Esophagus muscularis mucosa (tissue), 4 donors: ENCODE measurements at regions not wholly inside any gene's neighbourhood (a gene's known extent, or its start where the extent isn't known, plus 50 kb on each side); places are given as distances from the start of the nearest gene placed in this dataset.

Source experiments
- DNase-seq: peaks from one replicate; pipeline ENCODE4 v3.0.0-alpha.2; 2017; ENCODE audit errors: extremely low spot score
- H3K27ac ChIP-seq, 4 donors: fragments of 200-600 bp; sonication (generic); replicated peaks in 1 of 4; 1 replicate in 3 of 4; 2 replicates in 1 of 4; pipeline ENCODE4 v1.5.1; 2016 to 2019; ENCODE audit warnings: mild to moderate bottlenecking in 1 of 4
- H3K27me3 ChIP-seq, 4 donors: fragments of 200-600 bp; sonication (generic); one replicate each; pipeline versions ENCODE4 v1.5.1 to v1.6.0; 2016 to 2019
- H3K36me3 ChIP-seq, 4 donors: fragments of 200-600 bp; sonication (generic); one replicate each; pipeline ENCODE4 v1.5.1; 2016 to 2019
- H3K4me1 ChIP-seq, 4 donors: fragments of 200-600 bp; sonication (generic); one replicate each; pipeline ENCODE4 v1.5.1; 2016 to 2019
- H3K4me3 ChIP-seq, 4 donors: fragments of 200-600 bp; sonication (generic); 1 replicate in 2 of 4; 2 replicates in 2 of 4; pipeline ENCODE4 v1.5.1; 2016 to 2019; ENCODE audit warnings: mild to moderate bottlenecking in 4 of 4, moderate library complexity in 1 of 4
- H3K9me3 ChIP-seq, 4 donors: fragments of 200-600 bp; sonication (generic); 1 replicate in 3 of 4; 2 replicates in 1 of 4; pipeline ENCODE4 v1.5.1; 2016 to 2019
- CTCF ChIP-seq, 3 experiments: fragments of 200-600 bp in 2 of 3; fragments of 450-650 bp in 1 of 3; sonication (generic) in 2 of 3; IDR thresholded peaks; one replicate each; pipeline ENCODE4 v1.5.1; 2017 to 2019; ENCODE audit warnings: antibody characterized with exemption in 3 of 3, mild to moderate bottlenecking in 2 of 3, moderate library complexity in 1 of 3
- EP300 ChIP-seq: sonication (generic); formaldehyde crosslinking; IDR thresholded peaks from one replicate; pipeline ENCODE4 v1.6.1; 2017; ENCODE audit warnings: antibody characterized with exemption
- POLR2A ChIP-seq: fragments of 450-650 bp; IDR thresholded peaks from one replicate; pipeline ENCODE4 v1.6.1; 2017; ENCODE audit warnings: antibody characterized with exemption, moderate library complexity, mild to moderate bottlenecking, low read depth
- POLR2AphosphoS5 ChIP-seq, 2 donors: sonication (generic); formaldehyde crosslinking; IDR thresholded peaks; one replicate each; pipeline ENCODE4 v1.6.1; 2017; ENCODE audit warnings: antibody characterized with exemption in 2 of 2
- WGBS: methylation state at CpG from one replicate; pipeline ENCODE4 v1.1.5; 2018; 5-methylcytosine and 5-hydroxymethylcytosine counted together
- intact Hi-C: fragments of 100-400 bp; cut with DNase I; formaldehyde crosslinking; loops from one replicate; pipeline ENCODE4 v1.15.1; 2023

- H3K4me3 ChIP-seq = no peak overlapping the region
These were observed 427.6 kb downstream of the GADD45G start for GRCh38 chr9:90032296-90033027.

DNA sequence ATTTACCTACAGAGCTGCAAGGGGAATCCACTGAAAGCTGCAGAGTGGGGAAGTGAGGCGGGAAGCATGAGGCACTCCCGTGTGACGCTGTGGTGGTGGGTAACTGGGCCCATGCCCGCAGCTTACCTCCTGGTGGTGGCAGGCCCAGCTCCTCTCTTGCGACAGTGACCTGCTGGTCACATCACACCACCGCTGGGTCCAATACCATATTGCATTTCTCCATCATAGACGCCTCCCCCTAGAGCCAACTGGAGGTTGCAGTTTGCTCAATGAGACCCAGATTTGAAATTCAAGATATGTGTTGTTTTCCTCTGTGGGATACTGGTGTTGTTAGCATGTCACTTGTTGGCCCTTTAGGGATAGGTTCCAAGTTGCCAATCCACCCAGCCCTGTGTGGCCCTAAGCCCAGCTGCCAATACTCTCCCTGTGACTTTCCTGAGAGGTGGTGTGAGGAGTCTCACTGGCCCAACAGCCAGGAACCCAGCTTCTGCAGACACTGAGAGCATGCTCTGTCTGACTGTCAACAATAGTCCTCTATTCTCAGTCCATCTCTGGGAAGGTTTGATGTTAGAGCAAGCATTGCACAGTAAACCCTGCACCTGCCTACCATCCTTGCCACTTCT is 428.3 kb downstream of the GADD45G start:
- DNase-seq = no peak
- TF ChIP-seq POLR2AphosphoS5 (IDR thresholded peaks at IDR 0.05) (no peak), EP300 (no peak), CTCF (IDR thresholded peaks at IDR 0.05) (no peak), POLR2A (no peak)
- H3K4me3 ChIP-seq = no peak overlapping the region
- no peaks in the 10 kb centered on the region for H3K9me3 ChIP-seq
- no peaks in the 10 kb centered on the region for H3K27me3 ChIP-seq
- H3K36me3 ChIP-seq = no peaks in the 10 kb centered on the region
- H3K27ac ChIP-seq = no peak overlapping the region
- intact Hi-C loops = no loop called here
- 96% methylated on average over 4 of the region's 7 CpGs for WGBS
- H3K4me1 ChIP-seq = no peaks in the 10 kb centered on the region

More at GRCh38 chr9:90032296-90033027, 427.6 kb downstream of the GADD45G start:
- 63% methylated on average over 7 of the region's 9 CpGs for WGBS
- H3K27me3 ChIP-seq = no peaks in the 10 kb centered on the region
- no peak overlapping the region for H3K27ac ChIP-seq
- no peaks in the 10 kb centered on the region for H3K36me3 ChIP-seq
- no peak for DNase-seq
- H3K4me1 ChIP-seq = no peaks in the 10 kb centered on the region
- intact Hi-C loops = no loop called here
- TF ChIP-seq EP300 (no peak), POLR2AphosphoS5 (IDR thresholded peaks at IDR 0.05) (no peak), POLR2A (no peak), CTCF (IDR thresholded peaks at IDR 0.05) (no peak)
- no peaks in the 10 kb centered on the region for H3K9me3 ChIP-seq

DNA sequence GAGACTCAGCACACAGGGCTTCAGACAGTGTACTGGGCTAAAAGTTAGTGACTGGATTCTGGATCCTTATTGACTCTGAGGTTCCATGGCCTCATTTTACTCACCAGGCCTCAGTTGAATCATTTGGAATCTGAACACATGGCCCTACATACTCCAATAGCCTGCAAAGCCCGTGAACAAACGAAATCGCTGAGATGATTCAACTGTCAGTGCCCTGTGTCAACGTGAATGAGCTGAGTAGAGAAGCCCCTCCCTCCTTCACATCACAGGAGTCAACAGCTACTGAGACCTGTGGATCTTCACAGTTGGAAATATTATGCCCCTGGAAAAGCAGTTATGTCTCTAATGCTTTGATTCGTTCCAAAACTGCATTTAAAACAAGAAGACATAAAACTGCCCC is 429.3 kb downstream of the GADD45G start:
- no peak for DNase-seq
- Histone ChIP-seq H3K4me3 (no peak overlapping the region), H3K27me3 (no peaks in the 10 kb centered on the region), H3K27ac (no peak overlapping the region), H3K36me3 (no peaks in the 10 kb centered on the region), H3K9me3 (no peaks in the 10 kb centered on the region), H3K4me1 (no peaks in the 10 kb centered on the region)
- no peak for TF ChIP-seq POLR2A
- TF ChIP-seq EP300 = no peak
- no peak for TF ChIP-seq CTCF (IDR thresholded peaks at IDR 0.05)
- no peak for TF ChIP-seq POLR2AphosphoS5 (IDR thresholded peaks at IDR 0.05)
- intact Hi-C loops = no loop called here
- 83% methylated on average over 5 of the region's 5 CpGs for WGBS

DNA sequence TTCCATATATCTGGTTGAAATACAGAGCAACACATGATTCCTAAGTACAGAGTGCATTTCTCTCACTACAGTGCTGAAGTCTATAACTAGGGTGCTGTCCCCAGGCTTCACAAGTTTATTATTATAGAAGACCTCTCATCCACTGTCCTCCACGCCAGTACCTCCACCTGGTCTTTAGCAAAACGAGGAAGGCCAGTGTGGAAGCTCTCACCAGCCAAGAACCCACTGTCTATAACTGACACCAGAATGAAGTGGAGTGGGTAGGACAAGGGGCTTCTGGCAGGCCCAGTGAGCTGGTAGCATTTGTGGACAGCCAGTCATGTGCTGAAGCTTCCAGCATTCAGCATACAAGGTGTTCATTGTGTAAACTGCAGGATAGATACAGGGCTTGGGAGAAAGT is 430.7 kb downstream of the GADD45G start:
- TF ChIP-seq POLR2AphosphoS5 (IDR thresholded peaks at IDR 0.05) = no peak
- no peak for TF ChIP-seq POLR2A
- no peak for TF ChIP-seq CTCF (IDR thresholded peaks at IDR 0.05)
- TF ChIP-seq EP300 = no peak
- Histone ChIP-seq H3K27ac (no peak overlapping the region), H3K4me1 (no peaks in the 10 kb centered on the region), H3K36me3 (no peaks in the 10 kb centered on the region), H3K9me3 (no peaks in the 10 kb centered on the region), H3K4me3 (no peak overlapping the region), H3K27me3 (no peaks in the 10 kb centered on the region)
- DNase-seq = no peak
- no CpG with 5 or more reads among the region's 2 CpGs for WGBS
- intact Hi-C loops = no loop called here
